ENCODE measurements at regions not wholly inside any gene's neighbourhood (a gene's known extent, or its start where the extent isn't known, plus 50 kb on each side); places are given as distances from the start of the nearest gene placed in this dataset.

DNA sequence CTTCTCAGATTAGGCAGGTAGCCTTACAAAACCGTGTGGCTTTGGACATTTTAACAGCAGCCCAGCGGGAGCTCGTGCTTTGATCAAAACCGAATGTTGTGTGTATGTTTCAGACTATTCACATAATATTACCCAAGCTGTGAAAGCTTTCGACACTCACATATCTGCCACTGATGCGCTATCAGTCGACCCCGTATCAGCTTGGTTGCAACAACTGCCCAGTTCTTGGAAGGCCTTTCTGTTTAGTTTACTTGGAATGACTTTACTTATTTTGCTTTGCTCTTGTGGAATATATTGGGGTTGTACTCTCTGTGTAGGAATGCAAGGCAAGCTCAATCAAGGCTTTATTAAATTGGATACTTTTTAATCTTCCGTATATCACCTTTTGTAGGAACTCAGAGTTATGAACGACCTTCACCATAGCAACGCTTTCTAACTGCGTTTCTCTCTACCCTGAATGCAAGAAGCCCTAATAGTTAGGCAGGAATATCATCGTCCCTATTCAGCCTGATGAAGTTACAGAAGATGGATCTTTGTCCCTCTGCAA, 107.5 kb downstream of the GLUD2 start:
- TF ChIP-seq, protein P1, sequence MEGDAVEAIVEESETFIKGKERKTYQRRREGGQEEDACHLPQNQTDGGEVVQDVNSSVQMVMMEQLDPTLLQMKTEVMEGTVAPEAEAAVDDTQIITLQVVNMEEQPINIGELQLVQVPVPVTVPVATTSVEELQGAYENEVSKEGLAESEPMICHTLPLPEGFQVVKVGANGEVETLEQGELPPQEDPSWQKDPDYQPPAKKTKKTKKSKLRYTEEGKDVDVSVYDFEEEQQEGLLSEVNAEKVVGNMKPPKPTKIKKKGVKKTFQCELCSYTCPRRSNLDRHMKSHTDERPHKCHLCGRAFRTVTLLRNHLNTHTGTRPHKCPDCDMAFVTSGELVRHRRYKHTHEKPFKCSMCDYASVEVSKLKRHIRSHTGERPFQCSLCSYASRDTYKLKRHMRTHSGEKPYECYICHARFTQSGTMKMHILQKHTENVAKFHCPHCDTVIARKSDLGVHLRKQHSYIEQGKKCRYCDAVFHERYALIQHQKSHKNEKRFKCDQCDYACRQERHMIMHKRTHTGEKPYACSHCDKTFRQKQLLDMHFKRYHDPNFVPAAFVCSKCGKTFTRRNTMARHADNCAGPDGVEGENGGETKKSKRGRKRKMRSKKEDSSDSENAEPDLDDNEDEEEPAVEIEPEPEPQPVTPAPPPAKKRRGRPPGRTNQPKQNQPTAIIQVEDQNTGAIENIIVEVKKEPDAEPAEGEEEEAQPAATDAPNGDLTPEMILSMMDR (IDR thresholded peaks at IDR 0.05): no peak
- TF ChIP-seq EZH2 (IDR thresholded peaks at IDR 0.05; ENCODE audit: borderline replicate concordance, insufficient read depth, low read depth, low read length, poor library complexity, severe bottlenecking): no peak

All from B cell (primary cell).